Keratinocyte (primary cell): ENCODE measurements at regions not wholly inside any gene's neighbourhood (a gene's known extent, or its start where the extent isn't known, plus 50 kb on each side); places are given as distances from the start of the nearest gene placed in this dataset.

Experiments
- DNase-seq: peaks from one replicate; pipeline ENCODE4 v3.0.0-alpha.2; 2011; ENCODE audit warnings: low read depth, missing footprints, low spot score
- FAIRE-seq: peaks from 2 replicates; lab custom pipeline; 2011; peaks lifted over from hg19 to GRCh38; lab: Jason Lieb, UNC
- H2AFZ ChIP-seq: 2 replicates; pipeline ENCODE4 v1.6.0; 2012; ENCODE audit warnings: low read length, control low read depth, inconsistent platforms; ENCODE audit not compliant: control insufficient read depth
- H3K27ac ChIP-seq: 2 replicates; pipeline ENCODE4 v1.5.1; 2011; ENCODE audit warnings: low read length; ENCODE audit not compliant: control insufficient read depth, insufficient read depth
- H3K27me3 ChIP-seq: 3 replicates; pipeline ENCODE4 v1.6.0; 2011; ENCODE audit warnings: low read length; ENCODE audit not compliant: control insufficient read depth, insufficient read depth; ENCODE audit errors: extremely low read depth
- H3K36me3 ChIP-seq, 2 experiments: 2 replicates in 1 of 2; 3 replicates in 1 of 2; pipeline ENCODE4 v1.5.1; 2011; ENCODE audit warnings: low read length in 2 of 2, mild to moderate bottlenecking in 1 of 2; ENCODE audit not compliant: control insufficient read depth in 2 of 2, insufficient read depth in 2 of 2; ENCODE audit errors: extremely low read depth in 1 of 2
- H3K4me1 ChIP-seq: 3 replicates; pipeline ENCODE4 v1.5.1; 2011; ENCODE audit warnings: low read length; ENCODE audit not compliant: control insufficient read depth, insufficient read depth; ENCODE audit errors: extremely low read depth
- H3K4me2 ChIP-seq: 3 replicates; pipeline ENCODE4 v1.6.0; 2011; ENCODE audit warnings: low read depth, low read length; ENCODE audit not compliant: control insufficient read depth, insufficient read depth; ENCODE audit errors: extremely low read depth
- H3K4me3 ChIP-seq, 3 experiments: fragments of 200-600 bp in 1 of 3; sonication (generic) in 1 of 3; 2 replicates in 2 of 3; 3 replicates in 1 of 3; pipeline ENCODE4 v1.5.1; 2011 to 2016; ENCODE audit warnings: low read length in 3 of 3, mild to moderate bottlenecking in 3 of 3, control low read depth in 2 of 3, inconsistent platforms in 1 of 3, low read depth in 1 of 3, mixed read lengths in 1 of 3, mixed run types in 1 of 3, moderate library complexity in 1 of 3; ENCODE audit not compliant: control insufficient read depth in 2 of 3, insufficient read depth in 2 of 3; ENCODE audit errors: extremely low read depth in 1 of 3
- H3K79me2 ChIP-seq: 2 replicates; pipeline ENCODE4 v1.6.0; 2012; ENCODE audit warnings: low read length; ENCODE audit not compliant: control insufficient read depth, insufficient read depth
- H3K9ac ChIP-seq: 3 replicates; pipeline ENCODE4 v1.6.0; 2011; ENCODE audit warnings: low read length; ENCODE audit not compliant: control insufficient read depth, insufficient read depth; ENCODE audit errors: extremely low read depth
- H3K9me1 ChIP-seq: 3 replicates; pipeline ENCODE4 v1.6.0; 2011; ENCODE audit warnings: low read length; ENCODE audit not compliant: control insufficient read depth, insufficient read depth; ENCODE audit errors: extremely low read depth
- H3K9me3 ChIP-seq: 2 replicates; pipeline ENCODE4 v1.5.1; 2012; ENCODE audit warnings: low read depth, low read length; ENCODE audit not compliant: control insufficient read depth
- H4K20me1 ChIP-seq: 3 replicates; pipeline ENCODE4 v1.6.0; 2011; ENCODE audit warnings: low read length; ENCODE audit not compliant: control insufficient read depth, insufficient read depth; ENCODE audit errors: extremely low read depth
- EZH2 ChIP-seq: IDR thresholded peaks from one replicate; pipeline ENCODE4 v1.6.1; 2012; ENCODE audit warnings: inconsistent platforms, mild to moderate bottlenecking, low read length, moderate library complexity
- dilution Hi-C: fragments of 300-500 bp; cut with MboI; formaldehyde crosslinking; loops from one replicate; pipeline ENCODE4 v1.7.0; 2020; ENCODE audit warnings: low sequenced_read_pairs; ENCODE audit not compliant: extremely low pct_ligation_motif_present
- TF ChIP-seq, protein P1 (sequence below), 3 experiments: IDR thresholded peaks in 1 of 3; conservative IDR thresholded peaks in 1 of 3; optimal IDR thresholded peaks in 1 of 3; 2 replicates in 2 of 3; 3 replicates in 1 of 3; pipeline versions ENCODE3 to v1.5.1; 2011; ENCODE audit warnings: low read length in 3 of 3, mild to moderate bottlenecking in 3 of 3, moderate library complexity in 2 of 3, control low read depth in 1 of 3, inconsistent platforms in 1 of 3; ENCODE audit not compliant: insufficient read depth in 2 of 3; ENCODE audit errors: extremely low read depth in 1 of 3

DNA sequence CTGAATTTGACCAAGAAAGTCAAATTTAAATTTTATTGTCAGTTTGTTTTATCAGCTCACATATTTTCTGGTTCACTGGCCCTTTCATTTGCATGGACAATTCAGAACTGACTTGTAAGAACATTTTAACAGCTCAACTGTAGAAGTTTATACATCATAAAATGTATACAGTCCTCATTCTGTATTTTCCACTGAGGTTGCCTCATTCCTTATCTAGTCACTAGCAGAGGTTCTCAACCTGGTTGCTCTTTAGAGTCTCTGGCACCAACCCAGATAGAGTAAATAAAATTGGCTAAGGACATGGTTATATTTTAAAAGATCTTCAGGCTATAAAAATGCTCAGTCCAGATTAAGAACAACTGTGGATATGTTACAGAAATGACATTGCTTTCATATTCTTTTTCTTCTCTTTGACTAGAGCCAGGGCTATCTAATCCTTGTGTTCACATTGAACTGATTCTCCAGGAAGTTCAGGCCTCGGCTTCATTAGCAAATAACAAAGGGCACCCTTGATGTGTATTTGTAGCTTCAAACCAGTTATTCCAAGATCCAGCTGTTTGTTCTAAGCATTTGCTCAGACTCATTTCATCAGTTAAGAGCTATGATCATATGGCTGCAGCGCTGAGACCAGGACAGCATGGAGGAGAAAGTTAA, 782.5 kb downstream of the ETS1 start:
- no peak overlapping the region for H3K4me3 ChIP-seq
- FAIRE-seq (no peak), DNase-seq (no peak)
- H3K9me1 ChIP-seq: no peaks in the 10 kb centered on the region
- H3K27me3 ChIP-seq: no peaks in the 10 kb centered on the region
- no peaks in the 10 kb centered on the region for H3K9me3 ChIP-seq
- no peak overlapping the region for H3K4me2 ChIP-seq
- H3K36me3 ChIP-seq: no peaks in the 10 kb centered on the region
- H4K20me1 ChIP-seq: no peaks in the 10 kb centered on the region
- no peaks in the 10 kb centered on the region for H3K79me2 ChIP-seq
- H3K9ac ChIP-seq: no peak overlapping the region
- H2AFZ ChIP-seq: no peak overlapping the region
- H3K27ac ChIP-seq: no peak overlapping the region
- dilution Hi-C loops: no loop called here
- H3K4me1 ChIP-seq: no peaks in the 10 kb centered on the region
- TF ChIP-seq, protein P1, sequence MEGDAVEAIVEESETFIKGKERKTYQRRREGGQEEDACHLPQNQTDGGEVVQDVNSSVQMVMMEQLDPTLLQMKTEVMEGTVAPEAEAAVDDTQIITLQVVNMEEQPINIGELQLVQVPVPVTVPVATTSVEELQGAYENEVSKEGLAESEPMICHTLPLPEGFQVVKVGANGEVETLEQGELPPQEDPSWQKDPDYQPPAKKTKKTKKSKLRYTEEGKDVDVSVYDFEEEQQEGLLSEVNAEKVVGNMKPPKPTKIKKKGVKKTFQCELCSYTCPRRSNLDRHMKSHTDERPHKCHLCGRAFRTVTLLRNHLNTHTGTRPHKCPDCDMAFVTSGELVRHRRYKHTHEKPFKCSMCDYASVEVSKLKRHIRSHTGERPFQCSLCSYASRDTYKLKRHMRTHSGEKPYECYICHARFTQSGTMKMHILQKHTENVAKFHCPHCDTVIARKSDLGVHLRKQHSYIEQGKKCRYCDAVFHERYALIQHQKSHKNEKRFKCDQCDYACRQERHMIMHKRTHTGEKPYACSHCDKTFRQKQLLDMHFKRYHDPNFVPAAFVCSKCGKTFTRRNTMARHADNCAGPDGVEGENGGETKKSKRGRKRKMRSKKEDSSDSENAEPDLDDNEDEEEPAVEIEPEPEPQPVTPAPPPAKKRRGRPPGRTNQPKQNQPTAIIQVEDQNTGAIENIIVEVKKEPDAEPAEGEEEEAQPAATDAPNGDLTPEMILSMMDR (optimal IDR thresholded peaks at IDR 0.05 in 1 of 3, IDR thresholded peaks at IDR 0.05 in 1 of 3, conservative IDR thresholded peaks at IDR 0.05 in 1 of 3; ENCODE audit: extremely low read depth in 1 of 3, insufficient read depth in 2 of 3, low read length in 3 of 3): no peak
- TF ChIP-seq EZH2: no peak

DNA sequence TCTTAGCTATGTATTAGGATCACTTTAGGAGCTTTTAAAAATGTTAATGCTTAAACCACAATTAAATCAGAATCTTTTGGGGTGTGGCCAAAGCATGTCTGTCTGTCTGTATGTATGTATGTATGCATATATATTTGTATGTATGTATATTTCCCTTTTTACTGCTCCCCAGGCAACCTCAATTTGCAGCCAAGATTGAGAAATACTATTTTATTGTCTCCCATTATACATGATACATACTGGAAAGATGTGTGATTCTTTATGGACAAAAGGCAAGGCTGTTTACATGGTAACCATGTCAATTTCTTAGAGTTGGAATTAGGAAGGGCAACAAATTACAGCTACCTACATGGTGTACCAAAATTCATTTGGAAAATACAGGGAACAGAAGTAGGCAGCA, 783.6 kb downstream of the ETS1 start:
- no peaks in the 10 kb centered on the region for H4K20me1 ChIP-seq
- H3K9me3 ChIP-seq: no peaks in the 10 kb centered on the region
- DNase-seq (no peak), FAIRE-seq (no peak)
- no peak overlapping the region for H2AFZ ChIP-seq
- H3K79me2 ChIP-seq: no peaks in the 10 kb centered on the region
- H3K4me3 ChIP-seq: no peak overlapping the region
- no peak overlapping the region for H3K4me2 ChIP-seq
- dilution Hi-C loops: no loop called here
- no peak overlapping the region for H3K27ac ChIP-seq
- TF ChIP-seq EZH2: no peak
- TF ChIP-seq, protein P1 (optimal IDR thresholded peaks at IDR 0.05 in 1 of 3, IDR thresholded peaks at IDR 0.05 in 1 of 3, conservative IDR thresholded peaks at IDR 0.05 in 1 of 3; ENCODE audit: extremely low read depth in 1 of 3, insufficient read depth in 2 of 3, low read length in 3 of 3): no peak
- H3K9me1 ChIP-seq: no peaks in the 10 kb centered on the region
- H3K27me3 ChIP-seq: no peaks in the 10 kb centered on the region
- no peaks in the 10 kb centered on the region for H3K4me1 ChIP-seq
- H3K36me3 ChIP-seq: no peaks in the 10 kb centered on the region
- no peak overlapping the region for H3K9ac ChIP-seq
